PC-9 (cell line): ENCODE measurements at regions not wholly inside any gene's neighbourhood (a gene's known extent, or its start where the extent isn't known, plus 50 kb on each side); places are given as distances from the start of the nearest gene placed in this dataset.

Source experiments
- EZH2 ChIP-seq: fragments of 200-600 bp; sonication (generic); IDR thresholded peaks from 2 replicates; pipeline ENCODE4 v1.8.0; 2017; ENCODE audit warnings: antibody characterized with exemption, low read depth
- TF ChIP-seq, protein P1 (sequence below): fragments of 200-600 bp; sonication (generic); conservative IDR thresholded peaks from 2 replicates; pipeline ENCODE4 v1.6.1; 2017; ENCODE audit warnings: mixed run types, antibody characterized with exemption, mild to moderate bottlenecking, moderate library complexity

DNA sequence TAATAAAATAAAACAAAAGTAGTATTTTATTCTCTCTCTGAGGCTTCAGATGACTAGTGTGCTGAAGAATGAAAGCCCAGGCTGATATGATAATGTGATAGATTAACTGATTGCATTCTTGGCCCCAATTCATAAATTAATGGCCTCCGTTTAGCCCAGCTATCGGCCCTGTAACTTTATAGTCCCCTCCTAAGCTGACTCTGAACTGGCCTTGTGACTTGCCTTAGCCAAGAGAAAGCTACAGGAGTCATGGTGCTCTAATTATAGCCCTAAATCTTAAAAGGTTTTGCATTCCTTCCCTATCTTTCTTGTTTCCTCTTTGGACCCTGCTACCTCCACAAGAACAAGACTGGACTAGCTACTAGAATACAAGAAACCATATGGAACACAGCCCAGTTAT, 123.2 kb upstream of the EPHA3 start:
- TF ChIP-seq, protein P1, sequence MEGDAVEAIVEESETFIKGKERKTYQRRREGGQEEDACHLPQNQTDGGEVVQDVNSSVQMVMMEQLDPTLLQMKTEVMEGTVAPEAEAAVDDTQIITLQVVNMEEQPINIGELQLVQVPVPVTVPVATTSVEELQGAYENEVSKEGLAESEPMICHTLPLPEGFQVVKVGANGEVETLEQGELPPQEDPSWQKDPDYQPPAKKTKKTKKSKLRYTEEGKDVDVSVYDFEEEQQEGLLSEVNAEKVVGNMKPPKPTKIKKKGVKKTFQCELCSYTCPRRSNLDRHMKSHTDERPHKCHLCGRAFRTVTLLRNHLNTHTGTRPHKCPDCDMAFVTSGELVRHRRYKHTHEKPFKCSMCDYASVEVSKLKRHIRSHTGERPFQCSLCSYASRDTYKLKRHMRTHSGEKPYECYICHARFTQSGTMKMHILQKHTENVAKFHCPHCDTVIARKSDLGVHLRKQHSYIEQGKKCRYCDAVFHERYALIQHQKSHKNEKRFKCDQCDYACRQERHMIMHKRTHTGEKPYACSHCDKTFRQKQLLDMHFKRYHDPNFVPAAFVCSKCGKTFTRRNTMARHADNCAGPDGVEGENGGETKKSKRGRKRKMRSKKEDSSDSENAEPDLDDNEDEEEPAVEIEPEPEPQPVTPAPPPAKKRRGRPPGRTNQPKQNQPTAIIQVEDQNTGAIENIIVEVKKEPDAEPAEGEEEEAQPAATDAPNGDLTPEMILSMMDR = no peak
- TF ChIP-seq EZH2 = no peak
